Neural progenitor cell (in vitro differentiated cells): ENCODE measurements at regions not wholly inside any gene's neighbourhood (a gene's known extent, or its start where the extent isn't known, plus 50 kb on each side); places are given as distances from the start of the nearest gene placed in this dataset.
"Not testable (repeated sequence)": the region's sequence is repeated elsewhere in the genome, so short reads cannot be mapped to it uniquely, and the experiment has no call there.

Experiments used
- DNase-seq: peaks from one replicate; pipeline ENCODE4 v3.0.0-alpha.2; 2016; ENCODE audit warnings: low spot score
- H2AFZ ChIP-seq: fragments of 200-600 bp; sonication (generic); replicated peaks from 2 replicates; pipeline ENCODE4 v1.6.1; 2016; ENCODE audit warnings: antibody characterized with exemption
- H3F3A ChIP-seq: fragments of 200-600 bp; sonication (generic); 2 replicates; pipeline ENCODE4 v1.6.1; 2016; ENCODE audit warnings: antibody characterized with exemption, low read depth
- H3K27ac ChIP-seq: fragments of 200-600 bp; sonication (generic); 2 replicates; pipeline ENCODE4 v1.5.1; 2016; ENCODE audit warnings: mild to moderate bottlenecking
- H3K27me3 ChIP-seq: fragments of 200-600 bp; sonication (generic); 2 replicates; pipeline ENCODE4 v1.6.1; 2016; ENCODE audit warnings: mild to moderate bottlenecking, moderate library complexity
- H3K36me3 ChIP-seq: fragments of 200-600 bp; sonication (generic); 2 replicates; pipeline ENCODE4 v1.5.1; 2016
- H3K4me1 ChIP-seq: fragments of 200-600 bp; sonication (generic); 2 replicates; pipeline ENCODE4 v1.6.1; 2016; ENCODE audit warnings: mixed run types
- H3K4me2 ChIP-seq: fragments of 200-600 bp; sonication (generic); 2 replicates; pipeline ENCODE4 v1.6.1; 2016
- H3K4me3 ChIP-seq: fragments of 200-600 bp; sonication (generic); 2 replicates; pipeline ENCODE4 v1.5.1; 2016
- H3K79me2 ChIP-seq: fragments of 200-600 bp; sonication (generic); 2 replicates; pipeline ENCODE4 v1.6.1; 2016; ENCODE audit warnings: low read depth
- H3K9ac ChIP-seq: fragments of 200-600 bp; sonication (generic); 2 replicates; pipeline ENCODE4 v1.6.1; 2016
- H3K9me3 ChIP-seq: fragments of 200-600 bp; sonication (generic); 2 replicates; pipeline ENCODE4 v1.5.1; 2016; ENCODE audit warnings: low read depth
- H4K20me1 ChIP-seq: fragments of 200-600 bp; sonication (generic); 2 replicates; pipeline ENCODE4 v1.6.1; 2016; ENCODE audit warnings: low read depth
- H3K27ac Mint-ChIP-seq: 3 replicates; pipeline ENCODE4 v1.8.0; 2021; ENCODE audit warnings: mixed read lengths
- H3K27me3 Mint-ChIP-seq: 2 replicates; pipeline ENCODE4 v1.8.0; 2022; ENCODE audit warnings: low read depth, mild to moderate bottlenecking, inconsistent platforms, moderate library complexity, mixed read lengths; ENCODE audit not compliant: insufficient read depth
- H3K36me3 Mint-ChIP-seq: 3 replicates; pipeline ENCODE4 v1.8.0; 2021; ENCODE audit warnings: mixed read lengths
- H3K4me1 Mint-ChIP-seq: 3 replicates; pipeline ENCODE4 v1.8.0; 2021; ENCODE audit warnings: mixed read lengths
- H3K4me3 Mint-ChIP-seq: 3 replicates; pipeline ENCODE4 v1.8.0; 2021; ENCODE audit warnings: mild to moderate bottlenecking, moderate library complexity, mixed read lengths
- H3K9me3 Mint-ChIP-seq: 3 replicates; pipeline ENCODE4 v1.8.0; 2020; ENCODE audit warnings: mixed read lengths
- EZH2 ChIP-seq: fragments of 200-600 bp; sonication (generic); IDR thresholded peaks from 2 replicates; pipeline ENCODE4 v1.6.1; 2017; ENCODE audit warnings: antibody characterized with exemption, mild to moderate bottlenecking, moderate library complexity
- EZH2phosphoT487 ChIP-seq: fragments of 200-600 bp; sonication (generic); IDR thresholded peaks from 2 replicates; pipeline ENCODE4 v1.6.1; 2017; ENCODE audit warnings: antibody characterized with exemption
- TF ChIP-seq, protein P1 (sequence below): fragments of 200-600 bp; sonication (generic); IDR thresholded peaks from 2 replicates; pipeline ENCODE4 v1.5.1; 2017; ENCODE audit warnings: antibody characterized with exemption, mild to moderate bottlenecking

DNA sequence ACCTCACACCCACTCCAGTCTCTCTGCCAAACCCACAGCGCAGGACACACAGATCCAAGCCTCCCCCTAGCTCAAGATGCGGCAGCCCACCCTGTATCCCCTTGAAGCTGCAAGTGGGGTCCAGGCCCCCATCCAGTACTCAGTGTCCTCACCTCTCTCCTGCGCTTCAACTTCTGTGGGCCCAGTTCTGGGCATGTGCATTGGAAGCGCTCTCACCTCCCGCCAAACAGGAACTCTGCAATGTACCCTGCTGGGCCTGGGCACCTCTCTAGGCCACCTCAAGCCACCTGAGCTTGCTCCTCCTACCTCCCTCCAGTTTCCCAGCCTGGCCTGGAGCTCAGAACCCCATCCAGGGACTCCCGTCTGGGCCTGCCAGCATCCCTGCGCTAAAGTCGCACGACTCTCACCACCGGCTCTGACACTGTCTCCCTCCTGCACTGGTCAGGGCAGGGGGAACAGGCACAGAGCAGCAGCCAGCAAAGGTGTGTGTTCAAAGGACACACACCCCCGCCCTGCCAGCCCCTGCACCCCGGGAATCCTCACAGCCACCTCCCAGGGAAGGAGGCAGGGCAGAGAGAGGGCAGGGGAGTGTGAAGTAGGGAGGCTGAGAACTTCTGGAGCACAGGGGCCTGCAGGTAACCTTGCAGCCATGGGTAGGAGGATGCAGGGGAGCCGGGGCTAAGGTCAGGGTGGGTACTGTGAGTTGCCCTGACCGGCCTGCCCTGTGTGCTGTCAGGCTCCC, 51.7 kb upstream of the MSMB start:
- Histone ChIP-seq H2AFZ (no peak overlapping the region), H3K9ac (no peak overlapping the region), H3K79me2 (no peaks in the 10 kb centered on the region), H3K36me3 (no peaks in the 10 kb centered on the region), H3F3A (no peaks in the 10 kb centered on the region), H3K27me3 (no peaks in the 10 kb centered on the region), H3K9me3 (no peaks in the 10 kb centered on the region), H3K4me2 (no peak overlapping the region), H4K20me1 (no peaks in the 10 kb centered on the region), H3K4me1 (peaks cover 12% of the 10 kb centered on the region), H3K27ac (no peak overlapping the region), H3K4me3 (no peak overlapping the region)
- H3K4me3 Mint-ChIP-seq, result no peak overlapping the region
- no peaks in the 10 kb centered on the region for H3K36me3 Mint-ChIP-seq
- no peak for TF ChIP-seq EZH2
- no peak for TF ChIP-seq EZH2phosphoT487
- H3K9me3 Mint-ChIP-seq, result no peaks in the 10 kb centered on the region
- H3K27me3 Mint-ChIP-seq, result peaks cover 4% of the 10 kb centered on the region
- no peak overlapping the region for H3K27ac Mint-ChIP-seq
- DNase-seq, result no peak
- peaks cover 10% of the 10 kb centered on the region for H3K4me1 Mint-ChIP-seq

DNA sequence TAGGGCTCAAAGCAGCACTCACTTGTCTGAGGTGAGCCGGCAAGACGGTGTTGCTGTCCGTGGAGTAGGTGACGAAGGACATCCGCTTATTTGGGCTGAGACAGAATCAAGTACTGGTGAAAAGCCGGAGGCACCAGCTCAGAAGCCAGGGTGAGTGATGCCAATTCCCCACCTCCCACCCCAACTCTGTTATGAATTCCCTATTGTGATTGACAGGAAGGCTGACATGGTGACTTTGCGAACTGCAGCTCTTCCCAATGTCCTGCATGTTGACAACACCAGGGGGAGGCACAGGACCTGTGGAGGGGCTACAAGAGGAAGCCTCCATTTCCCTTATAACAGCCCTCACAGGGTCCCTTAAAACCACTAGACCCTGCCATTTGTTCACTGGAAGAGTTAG, 52.3 kb upstream of the MSMB start:
- peaks cover under 1% of the 10 kb centered on the region for H3K27me3 ChIP-seq
- no peak overlapping the region for H3K9ac ChIP-seq
- H3K27ac Mint-ChIP-seq, result no peak overlapping the region
- no peak overlapping the region for H3K4me2 ChIP-seq
- H3K9me3 ChIP-seq, result no peaks in the 10 kb centered on the region
- no peaks in the 10 kb centered on the region for H3K9me3 Mint-ChIP-seq
- TF ChIP-seq EZH2phosphoT487 (no peak), EZH2 (no peak)
- TF ChIP-seq, protein P1, sequence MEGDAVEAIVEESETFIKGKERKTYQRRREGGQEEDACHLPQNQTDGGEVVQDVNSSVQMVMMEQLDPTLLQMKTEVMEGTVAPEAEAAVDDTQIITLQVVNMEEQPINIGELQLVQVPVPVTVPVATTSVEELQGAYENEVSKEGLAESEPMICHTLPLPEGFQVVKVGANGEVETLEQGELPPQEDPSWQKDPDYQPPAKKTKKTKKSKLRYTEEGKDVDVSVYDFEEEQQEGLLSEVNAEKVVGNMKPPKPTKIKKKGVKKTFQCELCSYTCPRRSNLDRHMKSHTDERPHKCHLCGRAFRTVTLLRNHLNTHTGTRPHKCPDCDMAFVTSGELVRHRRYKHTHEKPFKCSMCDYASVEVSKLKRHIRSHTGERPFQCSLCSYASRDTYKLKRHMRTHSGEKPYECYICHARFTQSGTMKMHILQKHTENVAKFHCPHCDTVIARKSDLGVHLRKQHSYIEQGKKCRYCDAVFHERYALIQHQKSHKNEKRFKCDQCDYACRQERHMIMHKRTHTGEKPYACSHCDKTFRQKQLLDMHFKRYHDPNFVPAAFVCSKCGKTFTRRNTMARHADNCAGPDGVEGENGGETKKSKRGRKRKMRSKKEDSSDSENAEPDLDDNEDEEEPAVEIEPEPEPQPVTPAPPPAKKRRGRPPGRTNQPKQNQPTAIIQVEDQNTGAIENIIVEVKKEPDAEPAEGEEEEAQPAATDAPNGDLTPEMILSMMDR, result no peak
- H4K20me1 ChIP-seq, result no peaks in the 10 kb centered on the region
- H3K4me3 ChIP-seq, result no peak overlapping the region
- no peak overlapping the region for H2AFZ ChIP-seq
- peaks cover 12% of the 10 kb centered on the region for H3K4me1 ChIP-seq
- H3K36me3 Mint-ChIP-seq, result no peaks in the 10 kb centered on the region
- no peak overlapping the region for H3K4me3 Mint-ChIP-seq
- H3K27ac ChIP-seq, result no peak overlapping the region
- H3K79me2 ChIP-seq, result no peaks in the 10 kb centered on the region
- peaks cover 10% of the 10 kb centered on the region for H3K4me1 Mint-ChIP-seq
- DNase-seq, result no peak
- H3K36me3 ChIP-seq, result no peaks in the 10 kb centered on the region
- H3K27me3 Mint-ChIP-seq, result peaks cover 6% of the 10 kb centered on the region
- no peaks in the 10 kb centered on the region for H3F3A ChIP-seq

DNA sequence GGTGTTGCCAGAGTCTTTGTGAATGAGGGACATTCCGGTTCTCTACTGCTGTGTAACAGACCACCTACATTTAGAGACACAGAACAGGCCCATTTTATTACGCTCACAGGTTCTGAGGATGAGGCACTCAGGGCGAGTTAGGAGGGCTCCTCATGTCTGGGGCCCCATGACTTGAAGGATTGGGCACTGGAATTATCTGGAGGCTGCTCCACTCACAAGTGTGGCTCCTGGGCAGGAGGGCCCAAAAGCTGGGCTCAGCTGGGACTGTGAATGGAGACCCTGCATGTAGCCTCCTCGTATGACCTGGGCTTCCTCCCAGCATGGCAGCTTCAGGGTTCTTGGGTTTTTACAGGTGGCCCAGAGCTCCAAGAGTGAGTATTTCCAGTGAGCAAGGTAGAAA, 52.9 kb upstream of the MSMB start:
- H3K4me3 ChIP-seq, H3K36me3 Mint-ChIP-seq, H3K4me3 Mint-ChIP-seq, H3K27ac ChIP-seq, H3F3A ChIP-seq, DNase-seq, H3K27me3 ChIP-seq, H3K4me2 ChIP-seq, H4K20me1 ChIP-seq, H3K9me3 ChIP-seq, H3K9me3 Mint-ChIP-seq, H3K27ac Mint-ChIP-seq, H2AFZ ChIP-seq, H3K4me1 Mint-ChIP-seq, H3K79me2 ChIP-seq, H3K9ac ChIP-seq, H3K36me3 ChIP-seq: not testable (repeated sequence)
- peaks cover 12% of the 10 kb centered on the region for H3K4me1 ChIP-seq
- H3K27me3 Mint-ChIP-seq, result peaks cover 10% of the 10 kb centered on the region

DNA sequence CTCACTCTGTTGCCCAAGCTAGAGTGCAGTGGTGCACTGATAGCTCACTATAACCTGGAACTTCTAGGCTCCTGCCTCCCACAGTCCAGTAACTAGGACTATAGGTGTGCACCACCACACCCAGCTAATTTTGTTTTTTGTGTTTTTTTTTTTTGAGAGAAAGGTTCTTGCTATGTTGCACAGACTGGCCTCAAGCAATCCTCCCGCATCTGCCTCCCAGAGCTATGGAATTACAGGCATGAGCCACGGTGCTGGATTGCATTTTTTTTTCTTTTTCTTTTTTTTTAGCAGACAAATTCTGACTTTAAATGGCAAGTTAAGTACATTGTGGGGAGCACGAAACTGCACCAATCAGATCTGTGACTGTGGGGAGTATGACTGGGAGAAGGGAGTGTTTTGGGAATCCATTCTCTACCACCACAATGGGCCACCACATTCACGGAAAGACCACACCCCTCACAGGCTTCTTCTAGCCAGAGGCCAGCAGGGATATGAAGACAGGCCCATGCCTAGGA, 58.1 kb upstream of the MSMB start:
- peaks cover 29% of the 10 kb centered on the region for H3K27me3 Mint-ChIP-seq
- H3F3A ChIP-seq, result peaks cover 4% of the 10 kb centered on the region
- H3K27ac ChIP-seq, result no peak overlapping the region
- H3K27me3 ChIP-seq, result peaks cover 47% of the 10 kb centered on the region
- H4K20me1 ChIP-seq, result peaks cover 9% of the 10 kb centered on the region
- no peak overlapping the region for H3K9ac ChIP-seq
- H3K4me3 Mint-ChIP-seq, result no peak overlapping the region
- no peaks in the 10 kb centered on the region for H3K4me1 ChIP-seq
- TF ChIP-seq EZH2phosphoT487 (no peak), EZH2 (no peak)
- TF ChIP-seq, protein P1, result no peak
- no peak overlapping the region for H3K27ac Mint-ChIP-seq
- H3K79me2 ChIP-seq, result no peaks in the 10 kb centered on the region
- DNase-seq, result no peak
- peaks cover 8% of the 10 kb centered on the region for H3K4me1 Mint-ChIP-seq
- H2AFZ ChIP-seq, result no peak overlapping the region
- H3K36me3 Mint-ChIP-seq, result no peaks in the 10 kb centered on the region
- H3K4me3 ChIP-seq, result no peak overlapping the region
- H3K9me3 ChIP-seq, result no peaks in the 10 kb centered on the region
- H3K36me3 ChIP-seq, result no peaks in the 10 kb centered on the region
- no peak overlapping the region for H3K4me2 ChIP-seq
- H3K9me3 Mint-ChIP-seq, result no peaks in the 10 kb centered on the region

DNA sequence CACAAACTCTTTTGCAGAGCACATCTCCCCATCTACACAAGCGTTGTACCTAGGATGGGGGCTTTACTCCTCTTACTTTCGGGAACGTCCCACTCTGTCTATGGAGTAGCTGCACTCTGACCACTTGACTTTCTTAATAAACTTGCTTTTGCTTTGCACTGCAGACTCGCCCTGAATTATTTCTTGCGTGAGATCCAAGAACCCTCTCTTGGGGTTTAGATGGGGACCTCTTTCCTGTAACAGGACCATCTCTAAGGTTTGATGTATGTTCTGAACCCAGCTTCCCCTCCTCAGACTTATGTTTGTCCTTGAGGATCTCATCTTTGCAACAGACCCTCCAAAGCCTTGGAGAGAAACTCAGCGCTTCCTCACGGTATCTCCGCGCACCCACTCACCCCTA, 59.3 kb upstream of the MSMB start:
- H3K27me3 ChIP-seq, result peaks cover 47% of the 10 kb centered on the region
- not testable (repeated sequence) for H3K79me2 ChIP-seq, DNase-seq, H3K9me3 Mint-ChIP-seq, H3K36me3 ChIP-seq, H3K9ac ChIP-seq, H3K27ac ChIP-seq, H2AFZ ChIP-seq, H4K20me1 ChIP-seq, H3K4me1 Mint-ChIP-seq, H3K9me3 ChIP-seq, H3F3A ChIP-seq, H3K4me1 ChIP-seq, H3K4me2 ChIP-seq, H3K27ac Mint-ChIP-seq, H3K36me3 Mint-ChIP-seq, H3K4me3 ChIP-seq
- H3K4me3 Mint-ChIP-seq, result peak overlapping the region; percentile 80
- H3K27me3 Mint-ChIP-seq, result peaks cover 27% of the 10 kb centered on the region

DNA sequence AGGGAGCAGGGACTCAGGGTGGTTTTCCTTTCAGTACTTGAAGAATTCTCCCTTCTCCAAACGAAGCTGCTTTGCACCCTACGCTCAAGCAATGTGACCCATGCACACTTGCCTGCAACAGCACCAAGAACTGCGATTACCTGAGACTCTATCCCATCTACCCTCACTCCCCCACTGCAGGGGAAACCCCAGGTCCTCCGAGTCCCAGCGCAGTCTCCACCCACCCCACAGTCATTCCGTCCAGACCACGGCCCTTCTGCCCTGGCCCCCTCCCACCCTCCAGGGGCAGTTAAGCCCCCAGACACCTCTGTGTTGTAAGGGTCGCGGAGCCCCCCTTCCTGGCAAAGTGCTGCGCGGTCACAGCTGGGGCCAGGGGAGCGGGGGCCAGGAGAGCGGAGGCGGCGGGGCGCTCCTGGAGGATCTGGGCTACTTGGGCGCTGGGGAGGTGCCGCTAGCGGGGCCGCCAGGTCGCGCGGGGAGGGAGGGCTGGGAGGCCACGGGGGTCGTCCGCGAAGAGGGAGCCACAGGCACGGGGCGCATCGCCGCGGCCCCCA, 59.9 kb upstream of the MSMB start:
- Histone ChIP-seq H3K4me2 (peak overlapping the region; percentile 73), H2AFZ (peak overlapping the region; percentile 63), H3K4me3 (peak overlapping the region; percentile 52), H3K27me3 (peaks cover 47% of the 10 kb centered on the region)
- not testable (repeated sequence) for H3K9ac ChIP-seq, DNase-seq, H3F3A ChIP-seq, H3K36me3 ChIP-seq, H4K20me1 ChIP-seq, H3K9me3 ChIP-seq, H3K79me2 ChIP-seq, H3K27ac ChIP-seq, H3K36me3 Mint-ChIP-seq, H3K27ac Mint-ChIP-seq, H3K4me1 Mint-ChIP-seq, H3K9me3 Mint-ChIP-seq, H3K4me1 ChIP-seq
- H3K4me3 Mint-ChIP-seq, result peak overlapping the region; percentile 80
- H3K27me3 Mint-ChIP-seq, result peaks cover 27% of the 10 kb centered on the region
